ENCODE measurements at regions not wholly inside any gene's neighbourhood (a gene's known extent, or its start where the extent isn't known, plus 50 kb on each side); places are given as distances from the start of the nearest gene placed in this dataset.
"Not testable (repeated sequence)": the region's sequence is repeated elsewhere in the genome, so short reads cannot be mapped to it uniquely, and the experiment has no call there.

DNA sequence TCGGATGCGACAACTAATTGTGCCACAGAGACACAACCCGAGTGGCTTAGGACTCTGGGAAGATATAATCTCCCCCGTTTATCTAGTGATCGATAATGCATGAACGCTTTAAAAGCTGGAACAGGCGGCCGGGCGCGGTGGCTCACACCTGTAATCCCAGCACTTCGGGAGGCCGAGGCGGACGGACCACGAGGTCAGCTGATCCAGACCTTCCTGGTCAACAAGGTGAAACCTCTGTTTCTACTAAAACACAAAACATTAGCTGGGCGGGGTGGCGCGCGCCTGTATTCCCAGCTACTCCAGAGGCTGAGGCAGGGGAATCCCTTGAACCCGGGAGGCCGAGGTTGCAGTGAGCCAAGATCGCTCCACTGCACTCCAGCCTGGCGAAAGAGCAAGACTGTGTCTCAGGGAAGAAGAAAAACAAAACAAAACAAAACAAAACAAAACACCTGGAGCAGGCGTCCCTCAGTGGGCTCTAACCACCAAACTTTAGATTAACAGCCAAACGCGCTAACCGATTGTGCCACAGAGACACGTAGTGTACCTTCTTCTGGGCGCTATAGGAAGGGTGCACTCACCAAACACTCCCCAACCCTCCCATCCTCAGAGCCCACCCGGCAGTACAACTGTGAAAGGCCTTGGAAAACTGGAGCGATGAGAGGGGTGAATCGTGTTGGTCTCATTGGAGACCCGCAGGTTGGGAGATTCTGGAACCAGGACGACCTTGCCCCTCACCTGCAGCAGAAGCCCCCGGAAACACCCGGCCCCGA, 53.3 kb upstream of the PPIAL4F start:
- 96 to 99% methylated on average over 8 to 10 of the region's 37 CpGs for WGBS, 2 experiments (ENCODE audit: insufficient coverage in 2 of 2)
- H3K36me3 ChIP-seq (ENCODE audit: control insufficient read depth, insufficient read depth, low read length), result not testable (repeated sequence)

More for the DNA sequence above, 53.3 kb upstream of the PPIAL4F start:
- not testable (repeated sequence) for H3K4me1 ChIP-seq (ENCODE audit: control insufficient read depth, insufficient read depth, low read length, poor library complexity, severe bottlenecking); H3K9me3 ChIP-seq (ENCODE audit: control insufficient read depth, low read length); H3K4me3 ChIP-seq (ENCODE audit: extremely low read depth, insufficient read depth, low read length, poor library complexity, severe bottlenecking); H3K27ac ChIP-seq (ENCODE audit: low read depth, low read length, severe bottlenecking)

All from mesodermal cell (in vitro differentiated cells).